NCI-H748 (cell line): ENCODE measurements at regions not wholly inside any gene's neighbourhood (a gene's known extent, or its start where the extent isn't known, plus 50 kb on each side); places are given as distances from the start of the nearest gene placed in this dataset.
"Not testable (repeated sequence)": the region's sequence is repeated elsewhere in the genome, so short reads cannot be mapped to it uniquely, and the experiment has no call there.

Experiments
- DNase-seq: peaks from one replicate; lab custom pipeline; 2025; ENCODE audit not compliant: unreplicated experiment; lab: John Stamatoyannopoulos, UW

DNA sequence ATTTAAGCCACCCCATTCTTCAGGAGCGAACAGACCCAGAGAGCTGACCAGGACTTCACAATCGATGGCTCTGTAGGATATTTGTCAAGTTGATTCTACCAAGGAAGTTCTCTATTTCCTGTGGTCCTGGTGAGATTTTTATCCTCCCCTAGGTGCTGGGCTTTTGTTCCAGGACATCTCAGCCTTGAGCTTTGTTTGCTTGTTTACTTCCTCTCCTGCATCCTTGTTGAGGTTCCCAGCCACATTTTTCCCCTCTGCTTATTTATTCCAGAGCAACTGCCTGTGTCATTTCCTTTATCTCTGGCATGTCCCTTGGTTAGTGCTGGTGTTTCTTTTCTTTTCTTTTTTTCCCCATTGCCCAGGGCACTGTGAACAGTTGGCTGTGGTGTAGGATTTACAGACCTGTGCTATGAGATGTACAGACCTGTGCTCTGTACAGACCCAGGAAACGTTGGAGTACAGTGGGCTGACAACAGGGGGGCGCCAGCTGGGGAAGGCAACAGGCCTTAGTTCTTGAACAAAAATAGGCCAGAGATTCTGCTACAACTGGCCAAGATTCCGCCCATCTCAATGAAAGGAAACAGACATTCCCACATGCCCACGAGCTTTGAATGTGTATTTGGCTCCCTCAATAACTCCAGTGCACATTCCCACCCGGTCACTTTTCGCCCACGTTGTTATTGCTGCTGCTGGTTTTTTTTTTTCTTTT is 235.9 kb upstream of the DDI1 start:
- DNase-seq: no peak

- DNase-seq: no peak
Observed at GRCh38 chr11:103803062-103803461, 233.4 kb upstream of the DDI1 start.

GRCh38 chr11:103805688-103806009 is 230.8 kb upstream of the DDI1 start:
- DNase-seq: no peak

- DNase-seq: no peak
Observed at GRCh38 chr11:103806130-103806895, 230.1 kb upstream of the DDI1 start.

DNA sequence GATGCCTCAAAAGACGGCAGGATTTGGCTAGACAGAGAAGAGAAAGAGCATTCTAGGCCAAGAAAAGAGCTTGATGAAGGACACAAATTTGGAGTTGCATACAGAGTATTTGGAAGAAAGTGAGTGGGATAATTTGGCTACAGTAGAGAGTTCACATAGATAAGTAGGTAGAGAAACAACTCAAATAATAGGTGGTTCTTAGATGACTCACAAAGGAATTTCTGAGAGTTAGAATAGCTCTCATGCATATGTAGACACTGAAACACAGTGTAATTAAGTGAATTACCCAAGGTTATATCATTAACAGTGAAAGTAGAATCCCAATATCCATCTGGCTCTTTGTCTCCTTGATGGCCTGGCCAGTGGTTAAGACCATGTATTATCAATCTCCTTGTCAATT is 228.6 kb upstream of the DDI1 start:
- DNase-seq: no peak

GRCh38 chr11:103808252-103808651 is 228.2 kb upstream of the DDI1 start:
- no peak for DNase-seq

DNA sequence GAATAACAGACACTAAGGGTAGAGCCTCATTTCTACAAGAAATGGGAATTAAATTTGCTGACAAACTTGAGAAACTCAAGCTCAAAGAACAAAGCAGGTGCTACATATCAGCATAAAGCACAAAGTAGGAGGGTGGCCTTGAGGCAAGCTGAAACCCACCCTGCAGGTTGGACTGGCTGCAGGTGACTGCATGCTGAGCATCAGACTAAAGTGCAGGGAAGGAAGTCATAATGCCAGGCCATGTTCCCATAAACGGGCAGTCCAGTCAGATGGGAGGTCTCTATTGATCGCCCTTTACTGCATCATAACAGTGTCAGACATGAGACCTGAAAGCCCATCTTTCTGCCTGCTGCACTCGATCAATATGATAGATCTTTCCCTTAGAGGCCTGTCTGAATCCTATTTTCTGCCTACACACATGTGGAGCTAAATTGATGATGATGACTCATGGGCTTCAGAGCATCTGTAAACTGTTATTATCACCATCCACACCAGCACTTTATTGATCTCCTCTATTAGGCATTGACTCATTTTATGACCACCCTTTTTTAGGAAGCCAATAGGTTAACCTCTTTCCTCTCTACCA is 224.5 kb upstream of the DDI1 start:
- DNase-seq: peak; percentile 15

- no peak for DNase-seq
Observed at GRCh38 chr11:103812680-103813079, 223.8 kb upstream of the DDI1 start.

GRCh38 chr11:103820345-103820744 is 216.1 kb upstream of the DDI1 start:
- DNase-seq: not testable (repeated sequence)

- no peak for DNase-seq
Observed at GRCh38 chr11:103824116-103824515, 212.3 kb upstream of the DDI1 start.

GRCh38 chr11:103825469-103825868 is 211.0 kb upstream of the DDI1 start:
- DNase-seq: no peak

DNA sequence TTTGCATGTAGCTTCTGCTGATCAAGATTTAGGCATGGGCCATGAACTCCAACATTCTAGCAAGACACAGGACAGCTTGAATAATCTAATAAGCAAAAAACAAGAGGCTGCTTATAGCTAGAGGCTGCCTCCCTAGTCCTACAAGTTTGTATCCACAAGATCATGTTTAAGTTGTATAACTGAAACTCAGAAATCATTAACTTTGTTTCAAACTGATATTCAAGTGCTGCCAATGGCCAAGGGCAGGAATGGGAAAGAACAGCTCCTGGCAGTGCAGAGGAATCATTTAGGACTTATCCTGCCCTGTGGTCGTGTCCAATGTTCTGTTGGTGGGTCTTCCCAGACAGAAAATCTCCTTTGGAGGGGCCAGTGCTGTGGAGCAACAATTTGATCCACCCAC is 209.6 kb upstream of the DDI1 start:
- DNase-seq: no peak

- DNase-seq: no peak
Observed at GRCh38 chr11:103829596-103829995, 206.8 kb upstream of the DDI1 start.

GRCh38 chr11:103830205-103830604 is 206.2 kb upstream of the DDI1 start:
- DNase-seq: no peak

DNA sequence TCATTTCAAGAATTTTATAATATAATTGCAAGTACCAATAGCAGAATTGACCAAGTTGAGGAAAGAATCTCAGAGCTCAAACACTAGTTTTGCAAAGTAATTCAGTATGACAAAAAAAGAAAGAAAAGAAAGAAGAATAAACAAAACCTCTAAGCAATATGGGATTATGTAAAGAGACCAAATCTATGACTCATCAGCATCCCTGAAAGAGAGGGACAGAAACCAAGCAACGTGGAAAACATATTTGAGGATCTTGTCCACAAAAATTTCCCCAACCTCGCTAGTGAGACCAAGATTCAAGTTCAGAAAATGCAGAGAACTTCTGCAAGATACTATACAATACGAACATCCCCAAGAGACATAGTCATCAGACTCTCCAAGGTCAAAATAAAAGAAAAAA is 203.7 kb upstream of the DDI1 start:
- no peak for DNase-seq

GRCh38 chr11:103842191-103842590 is 194.2 kb upstream of the DDI1 start:
- no peak for DNase-seq

DNA sequence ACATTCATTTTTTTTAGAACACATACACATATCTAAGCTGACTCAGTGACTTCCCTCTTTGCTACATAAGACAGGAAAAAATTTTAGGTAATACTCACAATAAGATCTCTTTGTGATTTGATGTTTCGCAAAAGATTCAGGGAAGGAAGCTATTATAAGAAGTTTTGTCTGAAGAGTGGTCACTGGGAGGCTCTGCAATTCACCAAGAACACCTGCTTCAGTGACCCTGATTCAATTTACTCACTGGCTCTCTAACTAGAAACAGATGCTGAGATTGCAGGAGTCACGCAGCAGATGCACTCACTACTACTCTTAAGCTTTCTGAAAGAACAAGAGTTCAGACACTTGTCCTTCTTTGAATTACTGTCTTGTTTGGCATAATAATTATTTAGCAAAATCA is 193.6 kb upstream of the DDI1 start:
- no peak for DNase-seq

- no peak for DNase-seq
Observed at GRCh38 chr11:103844327-103845215, 191.9 kb upstream of the DDI1 start.

DNA sequence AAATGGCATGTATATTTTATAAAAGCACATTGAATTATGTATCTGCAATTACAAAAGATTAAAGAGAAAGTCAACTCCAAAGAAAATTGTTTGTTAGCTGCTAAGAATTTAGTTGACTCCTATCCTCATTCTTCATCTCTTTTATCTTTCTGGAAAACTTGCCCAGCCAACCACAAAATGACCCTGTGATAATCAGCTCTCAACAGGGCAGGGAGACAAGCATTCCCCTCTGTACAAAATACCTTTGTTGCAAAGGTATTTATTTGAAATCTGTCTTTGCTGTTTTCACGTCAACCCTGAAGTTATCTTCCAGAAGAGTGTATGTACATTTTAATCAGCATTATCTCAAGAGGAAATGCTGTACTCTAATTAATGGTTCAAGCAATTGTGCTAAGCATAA is 191.1 kb upstream of the DDI1 start:
- no peak for DNase-seq

DNA sequence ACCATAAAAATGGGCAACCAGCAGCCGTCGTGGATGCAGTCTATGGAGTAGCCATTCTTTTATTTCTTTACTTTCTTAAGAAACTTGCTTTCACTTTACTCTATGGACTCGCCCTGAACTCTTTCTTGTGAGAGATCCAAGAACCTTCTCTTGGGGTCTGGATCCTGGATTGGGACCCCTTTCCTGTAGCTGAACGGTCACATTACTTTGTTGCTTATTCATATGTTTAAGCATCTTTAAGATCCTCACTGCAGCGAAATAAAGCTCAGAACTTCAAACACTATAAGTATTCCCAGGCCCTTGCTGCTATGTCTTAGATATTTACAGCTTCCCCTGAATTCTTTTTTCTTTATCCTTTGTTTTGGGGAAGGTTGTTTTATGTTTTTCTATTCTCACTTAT is 187.8 kb upstream of the DDI1 start:
- no peak for DNase-seq

DNA sequence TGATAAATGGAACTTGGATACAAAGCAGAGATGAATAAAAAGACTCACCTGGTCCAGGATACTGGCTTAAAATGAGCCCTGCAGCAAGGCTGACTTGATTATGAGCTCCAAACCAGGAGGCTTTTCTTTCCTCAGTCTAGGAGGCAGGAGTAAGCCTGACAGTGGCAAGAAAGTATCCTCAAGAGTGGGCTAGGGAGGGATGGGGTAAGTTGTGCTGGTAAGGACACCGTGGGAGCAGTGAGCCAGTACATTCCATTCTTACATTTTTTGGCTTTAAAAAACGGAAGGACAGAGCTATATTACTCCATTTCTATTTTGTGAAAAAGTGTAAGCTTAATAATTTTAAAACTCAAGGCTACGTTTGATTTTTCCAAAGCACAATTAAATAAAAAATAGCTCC is 187.1 kb upstream of the DDI1 start:
- DNase-seq: no peak
